Body of pancreas (tissue), 4 donors: ENCODE measurements at regions not wholly inside any gene's neighbourhood (a gene's known extent, or its start where the extent isn't known, plus 50 kb on each side); places are given as distances from the start of the nearest gene placed in this dataset.

Source experiments
- POLR2A ChIP-seq, 3 donors: fragments of 450-650 bp; IDR thresholded peaks; one replicate each; pipeline ENCODE4 v1.6.1; 2016; ENCODE audit warnings: antibody characterized with exemption in 3 of 3, mild to moderate bottlenecking in 2 of 3
- TF ChIP-seq, protein P1 (sequence below), 7 experiments: fragments of 450-650 bp in 4 of 7; fragments of 200-600 bp in 3 of 7; sonication (generic) in 3 of 7; IDR thresholded peaks; one replicate each; pipeline ENCODE4 v1.5.1; 2016 to 2019; ENCODE audit warnings: antibody characterized with exemption in 7 of 7

DNA sequence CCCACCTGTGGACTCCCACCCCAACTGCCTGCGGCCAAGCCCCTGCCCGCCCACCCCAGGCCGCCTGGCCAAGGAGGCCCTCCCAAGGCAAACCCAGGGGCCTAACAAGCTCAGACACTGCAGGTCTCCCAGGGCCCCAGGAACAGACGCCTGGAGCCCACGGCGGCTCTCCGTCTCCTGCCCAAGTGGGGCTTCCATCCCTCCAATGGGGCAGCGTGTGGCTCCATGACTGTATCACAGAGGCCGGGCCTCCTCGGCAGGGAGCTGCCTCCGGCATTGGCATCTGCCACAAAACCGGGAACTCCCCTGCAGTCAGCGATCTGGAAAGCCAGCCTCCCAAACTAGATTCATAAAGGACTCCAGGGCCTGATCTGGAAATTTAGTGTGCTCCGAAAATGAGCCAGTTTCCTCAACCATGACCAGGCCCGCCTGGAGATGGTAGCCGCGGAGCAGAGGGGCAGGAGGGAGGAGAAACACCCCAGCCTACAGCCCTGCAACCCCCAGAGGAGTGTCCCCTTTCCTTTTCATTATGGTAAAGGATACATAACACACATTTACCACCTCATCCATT lies 148.3 kb upstream of the IQSEC1 start:
- TF ChIP-seq, protein P1, sequence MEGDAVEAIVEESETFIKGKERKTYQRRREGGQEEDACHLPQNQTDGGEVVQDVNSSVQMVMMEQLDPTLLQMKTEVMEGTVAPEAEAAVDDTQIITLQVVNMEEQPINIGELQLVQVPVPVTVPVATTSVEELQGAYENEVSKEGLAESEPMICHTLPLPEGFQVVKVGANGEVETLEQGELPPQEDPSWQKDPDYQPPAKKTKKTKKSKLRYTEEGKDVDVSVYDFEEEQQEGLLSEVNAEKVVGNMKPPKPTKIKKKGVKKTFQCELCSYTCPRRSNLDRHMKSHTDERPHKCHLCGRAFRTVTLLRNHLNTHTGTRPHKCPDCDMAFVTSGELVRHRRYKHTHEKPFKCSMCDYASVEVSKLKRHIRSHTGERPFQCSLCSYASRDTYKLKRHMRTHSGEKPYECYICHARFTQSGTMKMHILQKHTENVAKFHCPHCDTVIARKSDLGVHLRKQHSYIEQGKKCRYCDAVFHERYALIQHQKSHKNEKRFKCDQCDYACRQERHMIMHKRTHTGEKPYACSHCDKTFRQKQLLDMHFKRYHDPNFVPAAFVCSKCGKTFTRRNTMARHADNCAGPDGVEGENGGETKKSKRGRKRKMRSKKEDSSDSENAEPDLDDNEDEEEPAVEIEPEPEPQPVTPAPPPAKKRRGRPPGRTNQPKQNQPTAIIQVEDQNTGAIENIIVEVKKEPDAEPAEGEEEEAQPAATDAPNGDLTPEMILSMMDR (IDR thresholded peaks at IDR 0.05): no peak
- TF ChIP-seq POLR2A (IDR thresholded peaks at IDR 0.05): no peak
